Endothelial cell (in vitro differentiated cells): ENCODE measurements at regions not wholly inside any gene's neighbourhood (a gene's known extent, or its start where the extent isn't known, plus 50 kb on each side); places are given as distances from the start of the nearest gene placed in this dataset.

Experiments used
- DNase-seq: peaks from one replicate; pipeline ENCODE4 v3.0.0; 2021; ENCODE audit warnings: low spot score
- H3K27ac Mint-ChIP-seq: one replicate; pipeline ENCODE4 v1.8.0; 2021; ENCODE audit warnings: mixed read lengths, inconsistent platforms; ENCODE audit not compliant: unreplicated experiment
- H3K27me3 Mint-ChIP-seq: one replicate; pipeline ENCODE4 v1.8.0; 2021; ENCODE audit warnings: mild to moderate bottlenecking, moderate library complexity, mixed read lengths, inconsistent platforms; ENCODE audit not compliant: unreplicated experiment
- H3K36me3 Mint-ChIP-seq: one replicate; pipeline ENCODE4 v1.8.0; 2021; ENCODE audit warnings: mild to moderate bottlenecking, low read depth, mixed read lengths, inconsistent platforms; ENCODE audit not compliant: unreplicated experiment
- H3K4me1 Mint-ChIP-seq: one replicate; pipeline ENCODE4 v1.8.0; 2021; ENCODE audit warnings: mild to moderate bottlenecking, mixed read lengths, inconsistent platforms; ENCODE audit not compliant: unreplicated experiment
- H3K4me3 Mint-ChIP-seq: one replicate; pipeline ENCODE4 v1.8.0; 2021; ENCODE audit warnings: mild to moderate bottlenecking, mixed read lengths, inconsistent platforms; ENCODE audit not compliant: unreplicated experiment
- H3K9me3 Mint-ChIP-seq: one replicate; pipeline ENCODE4 v1.8.0; 2021; ENCODE audit warnings: mixed read lengths, inconsistent platforms; ENCODE audit not compliant: unreplicated experiment
- TF ChIP-seq, protein P1 (sequence below): fragments of 200-600 bp; sonication (generic); IDR thresholded peaks from one replicate; pipeline ENCODE4 v1.5.0; 2021; ENCODE audit warnings: antibody characterized with exemption; ENCODE audit not compliant: unreplicated experiment

DNA sequence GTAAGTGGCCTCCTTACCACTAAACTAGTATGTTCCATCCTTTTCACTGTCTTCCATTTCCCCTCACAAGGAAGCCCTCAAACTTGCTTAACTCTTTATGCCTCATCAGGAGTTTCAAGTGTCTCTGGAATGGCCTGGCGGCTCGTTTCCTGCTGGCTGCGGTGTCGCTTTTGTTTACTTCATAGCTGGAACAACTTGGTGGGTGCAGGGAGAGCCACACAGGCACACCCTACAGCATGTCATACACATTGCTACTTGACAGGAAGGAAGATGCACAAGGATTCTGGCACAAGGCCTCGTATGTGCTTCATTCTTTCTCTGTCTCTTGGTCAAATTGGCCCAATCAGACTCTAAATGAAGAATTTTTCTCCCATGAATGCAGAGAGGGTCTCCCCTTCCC, 488.3 kb downstream of the FOXO1 start:
- Mint-ChIP-seq H3K27ac (no peak overlapping the region), H3K36me3 (no peaks in the 10 kb centered on the region), H3K9me3 (no peaks in the 10 kb centered on the region), H3K27me3 (no peaks in the 10 kb centered on the region), H3K4me1 (no peaks in the 10 kb centered on the region), H3K4me3 (no peak overlapping the region)
- TF ChIP-seq, protein P1, sequence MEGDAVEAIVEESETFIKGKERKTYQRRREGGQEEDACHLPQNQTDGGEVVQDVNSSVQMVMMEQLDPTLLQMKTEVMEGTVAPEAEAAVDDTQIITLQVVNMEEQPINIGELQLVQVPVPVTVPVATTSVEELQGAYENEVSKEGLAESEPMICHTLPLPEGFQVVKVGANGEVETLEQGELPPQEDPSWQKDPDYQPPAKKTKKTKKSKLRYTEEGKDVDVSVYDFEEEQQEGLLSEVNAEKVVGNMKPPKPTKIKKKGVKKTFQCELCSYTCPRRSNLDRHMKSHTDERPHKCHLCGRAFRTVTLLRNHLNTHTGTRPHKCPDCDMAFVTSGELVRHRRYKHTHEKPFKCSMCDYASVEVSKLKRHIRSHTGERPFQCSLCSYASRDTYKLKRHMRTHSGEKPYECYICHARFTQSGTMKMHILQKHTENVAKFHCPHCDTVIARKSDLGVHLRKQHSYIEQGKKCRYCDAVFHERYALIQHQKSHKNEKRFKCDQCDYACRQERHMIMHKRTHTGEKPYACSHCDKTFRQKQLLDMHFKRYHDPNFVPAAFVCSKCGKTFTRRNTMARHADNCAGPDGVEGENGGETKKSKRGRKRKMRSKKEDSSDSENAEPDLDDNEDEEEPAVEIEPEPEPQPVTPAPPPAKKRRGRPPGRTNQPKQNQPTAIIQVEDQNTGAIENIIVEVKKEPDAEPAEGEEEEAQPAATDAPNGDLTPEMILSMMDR, result no peak
- no peak for DNase-seq

DNA sequence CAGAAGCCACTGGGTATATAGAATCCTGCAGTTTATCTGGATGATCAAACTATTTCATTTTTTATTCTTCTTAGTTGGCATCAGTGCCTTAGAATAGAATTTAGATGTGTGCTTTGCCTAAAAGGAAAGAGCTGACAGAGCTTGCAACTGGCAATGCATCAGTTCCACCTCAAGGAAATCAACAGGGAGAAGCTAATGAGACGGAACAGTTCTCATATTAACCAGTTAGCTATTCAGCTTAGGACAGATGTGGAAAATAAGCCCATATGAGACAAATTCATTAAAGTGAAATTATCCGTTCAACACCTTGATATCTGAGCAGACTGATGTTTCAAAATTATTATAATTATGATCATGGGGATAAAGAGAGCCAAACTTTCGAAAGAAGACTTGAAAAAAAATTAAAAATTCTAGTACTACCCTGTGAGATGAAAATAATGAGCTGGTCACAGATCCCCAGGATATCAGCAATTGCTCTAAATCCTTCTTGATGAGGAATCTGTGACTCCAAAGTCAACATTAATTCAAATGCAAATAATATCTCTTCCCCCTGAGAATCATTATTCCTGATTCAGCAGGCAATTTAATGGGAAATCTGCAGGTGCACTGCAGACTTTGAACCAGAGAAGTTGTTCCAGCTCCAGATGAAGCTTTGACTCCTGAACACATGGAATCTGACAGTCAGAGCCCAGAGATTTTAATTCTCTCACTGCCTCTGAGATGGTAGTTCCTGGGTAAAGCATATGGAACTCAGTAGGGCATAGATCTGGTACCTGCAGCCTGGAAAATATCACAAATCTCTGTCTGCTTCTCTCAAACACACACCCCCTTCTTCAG, 486.8 kb downstream of the FOXO1 start:
- Mint-ChIP-seq H3K36me3 (no peaks in the 10 kb centered on the region), H3K9me3 (no peaks in the 10 kb centered on the region), H3K4me1 (no peaks in the 10 kb centered on the region), H3K4me3 (no peak overlapping the region), H3K27ac (no peak overlapping the region), H3K27me3 (no peaks in the 10 kb centered on the region)
- TF ChIP-seq, protein P1, result no peak
- DNase-seq, result no peak

DNA sequence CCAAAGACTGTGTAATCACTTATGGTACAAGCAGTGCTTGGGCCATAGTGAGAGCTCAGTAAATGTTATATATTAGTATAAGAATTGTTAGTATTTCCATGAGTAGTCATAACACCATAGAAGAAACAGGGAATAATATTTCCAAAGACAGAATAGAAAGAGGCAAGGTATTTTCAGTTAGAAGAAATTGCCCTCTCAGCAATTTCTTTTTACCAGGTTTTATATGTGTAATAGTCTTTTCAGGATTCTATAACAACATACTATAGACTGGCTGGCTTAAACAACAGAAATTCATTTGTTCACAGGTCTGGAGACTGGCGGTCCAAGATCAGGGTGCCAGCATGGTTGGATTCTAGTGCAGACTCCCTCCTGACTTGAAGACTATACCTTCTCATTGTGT, 485.7 kb downstream of the FOXO1 start:
- Mint-ChIP-seq H3K9me3 (no peaks in the 10 kb centered on the region), H3K27me3 (no peaks in the 10 kb centered on the region), H3K4me3 (no peak overlapping the region), H3K4me1 (no peaks in the 10 kb centered on the region), H3K36me3 (no peaks in the 10 kb centered on the region), H3K27ac (no peak overlapping the region)
- TF ChIP-seq, protein P1, result no peak
- no peak for DNase-seq

DNA sequence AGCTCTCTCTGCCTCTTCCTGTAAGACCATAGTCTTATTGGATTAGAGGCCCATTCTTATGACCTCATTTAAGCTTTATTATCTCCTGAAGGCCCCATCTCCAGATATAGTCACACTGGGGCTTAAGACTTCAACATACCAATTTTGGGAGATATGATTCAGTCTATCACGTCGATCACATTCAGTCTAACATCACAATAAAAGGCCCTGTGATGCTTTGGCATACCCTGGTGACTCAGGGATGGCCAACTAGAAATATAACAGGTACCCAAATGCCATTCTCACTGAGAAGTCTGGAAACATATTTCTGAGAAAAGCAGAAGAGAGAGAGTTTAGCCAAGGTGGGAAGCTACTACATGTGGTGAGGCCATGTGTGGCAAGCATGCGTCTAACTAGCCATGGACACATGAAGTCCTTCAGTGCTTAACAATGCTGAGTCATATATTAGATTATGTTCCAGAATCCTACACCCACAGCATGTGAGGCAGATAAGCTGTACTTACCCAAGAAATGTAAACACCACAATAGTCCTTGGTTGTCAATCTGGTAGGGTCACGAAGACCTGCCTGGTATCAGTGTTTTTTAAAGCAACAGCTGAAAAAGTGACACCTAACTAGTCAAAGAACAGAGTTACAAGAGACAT, 485.1 kb downstream of the FOXO1 start:
- TF ChIP-seq, protein P1, result no peak
- Mint-ChIP-seq H3K36me3 (no peaks in the 10 kb centered on the region), H3K4me1 (no peaks in the 10 kb centered on the region), H3K27ac (no peak overlapping the region), H3K27me3 (no peaks in the 10 kb centered on the region), H3K4me3 (no peak overlapping the region), H3K9me3 (no peaks in the 10 kb centered on the region)
- no peak for DNase-seq

DNA sequence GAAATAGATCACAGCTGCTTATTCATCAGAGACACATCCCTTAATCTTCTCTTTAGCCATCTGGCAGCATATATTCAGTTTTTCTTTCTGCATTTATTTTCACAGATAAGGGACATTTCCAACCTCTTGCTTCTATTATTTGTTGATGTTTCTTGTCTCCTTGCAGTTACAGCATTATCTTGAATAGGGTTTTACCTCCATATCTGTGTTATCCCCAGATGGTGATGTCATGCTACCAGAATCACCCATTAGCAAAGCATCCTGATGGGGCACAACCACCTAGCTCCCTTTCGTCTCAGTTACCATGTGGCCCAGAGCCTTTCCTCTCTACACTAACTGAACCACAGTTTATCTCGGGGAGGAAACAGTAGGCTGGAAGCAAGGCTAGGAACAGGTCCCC, 483.9 kb downstream of the FOXO1 start:
- no peaks in the 10 kb centered on the region for H3K4me1 Mint-ChIP-seq
- no peaks in the 10 kb centered on the region for H3K36me3 Mint-ChIP-seq
- H3K4me3 Mint-ChIP-seq, result no peak overlapping the region
- DNase-seq, result no peak
- H3K9me3 Mint-ChIP-seq, result no peaks in the 10 kb centered on the region
- TF ChIP-seq, protein P1, result no peak
- H3K27ac Mint-ChIP-seq, result no peak overlapping the region
- H3K27me3 Mint-ChIP-seq, result no peaks in the 10 kb centered on the region
